ENCODE measurements at regions not wholly inside any gene's neighbourhood (a gene's known extent, or its start where the extent isn't known, plus 50 kb on each side); places are given as distances from the start of the nearest gene placed in this dataset.

- TF ChIP-seq CTCF (IDR thresholded peaks at IDR 0.05) (no peak), POLR2A (IDR thresholded peaks at IDR 0.05) (no peak)
These were observed 512.1 kb downstream of the IRS2 start for GRCh38 chr13:109274188-109274821.
